Gastroesophageal sphincter (tissue), 3 donors: ENCODE measurements at regions not wholly inside any gene's neighbourhood (a gene's known extent, or its start where the extent isn't known, plus 50 kb on each side); places are given as distances from the start of the nearest gene placed in this dataset.

ENCODE experiments used
- CTCF ChIP-seq, 4 experiments: fragments of 200-600 bp in 2 of 4; fragments of 450-650 bp in 2 of 4; sonication (generic) in 1 of 4; IDR thresholded peaks; one replicate each; pipeline ENCODE4 v1.5.1; 2017 to 2019; ENCODE audit warnings: antibody characterized with exemption in 4 of 4, mild to moderate bottlenecking in 2 of 4, moderate library complexity in 2 of 4
- EP300 ChIP-seq: sonication (generic); formaldehyde crosslinking; IDR thresholded peaks from one replicate; pipeline ENCODE4 v1.6.1; 2017; ENCODE audit warnings: antibody characterized with exemption, mild to moderate bottlenecking
- POLR2A ChIP-seq, 2 donors: fragments of 450-650 bp; IDR thresholded peaks; one replicate each; pipeline ENCODE4 v1.6.1; 2017; ENCODE audit warnings: antibody characterized with exemption in 2 of 2, mild to moderate bottlenecking in 2 of 2, moderate library complexity in 1 of 2
- POLR2AphosphoS5 ChIP-seq: sonication (generic); formaldehyde crosslinking; IDR thresholded peaks from one replicate; pipeline ENCODE4 v1.6.1; 2017; ENCODE audit warnings: antibody characterized with exemption

GRCh38 chr5:112581811-112582320, 155.8 kb upstream of the APC start:
- no peak for TF ChIP-seq CTCF (IDR thresholded peaks at IDR 0.05)
- no peak for TF ChIP-seq EP300
- TF ChIP-seq POLR2A (IDR thresholded peaks at IDR 0.05) = no peak
- TF ChIP-seq POLR2AphosphoS5 = no peak
